Kidney epithelial cell (primary cell): ENCODE measurements at regions not wholly inside any gene's neighbourhood (a gene's known extent, or its start where the extent isn't known, plus 50 kb on each side); places are given as distances from the start of the nearest gene placed in this dataset.

Experiments used
- DNase-seq: peaks from one replicate; pipeline ENCODE4 v3.0.0-alpha.2; 2010; ENCODE audit warnings: low read depth
- H3K27me3 ChIP-seq: 2 replicates; pipeline ENCODE4 v1.6.0; 2011; ENCODE audit warnings: low read length; ENCODE audit not compliant: control insufficient read depth, insufficient read depth
- H3K36me3 ChIP-seq: 2 replicates; pipeline ENCODE4 v1.5.1; 2011; ENCODE audit warnings: low read length; ENCODE audit not compliant: control insufficient read depth, insufficient read depth
- H3K4me3 ChIP-seq: 2 replicates; pipeline ENCODE4 v1.5.1; 2011; ENCODE audit warnings: low read depth, mild to moderate bottlenecking, control low read depth, low read length
- TF ChIP-seq, protein P1 (sequence below): IDR thresholded peaks from 2 replicates; pipeline ENCODE4 v1.5.1; 2011; ENCODE audit warnings: mild to moderate bottlenecking, moderate library complexity, low read length, control low read depth, inconsistent platforms; ENCODE audit not compliant: insufficient read depth, poor library complexity, severe bottlenecking

DNA sequence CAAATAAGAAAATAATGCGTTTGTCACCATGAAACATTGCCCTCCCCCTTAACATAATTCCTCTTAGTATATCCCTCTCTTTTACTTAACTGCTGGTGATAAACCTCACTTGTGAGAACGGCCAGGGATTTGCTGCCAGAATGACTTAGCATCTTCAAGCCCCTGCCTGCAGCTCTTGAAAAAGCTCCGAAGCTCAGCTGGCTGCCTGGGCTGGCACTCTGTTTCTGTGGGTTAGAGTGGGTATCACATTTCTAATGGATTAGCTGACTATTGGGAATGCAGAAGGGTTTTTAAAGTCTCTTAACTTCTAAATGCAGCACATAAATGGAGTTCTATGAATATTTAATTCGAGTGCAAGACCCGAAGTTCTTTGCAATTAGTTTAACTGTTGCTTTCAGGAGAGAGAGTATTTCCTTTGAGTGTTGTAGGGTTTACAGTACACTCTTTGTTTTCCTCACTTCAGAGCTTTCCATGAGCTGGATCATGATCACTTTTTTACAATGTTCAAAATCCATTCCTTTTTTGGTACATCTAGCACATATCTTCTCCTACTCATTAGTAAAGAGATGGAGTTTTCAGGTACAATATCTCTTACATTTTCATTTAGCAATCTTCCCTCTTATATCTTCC is 124.7 kb upstream of the RBMS3 start:
- H3K4me3 ChIP-seq, result no peak overlapping the region
- H3K36me3 ChIP-seq, result no peaks in the 10 kb centered on the region
- no peaks in the 10 kb centered on the region for H3K27me3 ChIP-seq
- no peak for DNase-seq
- TF ChIP-seq, protein P1, sequence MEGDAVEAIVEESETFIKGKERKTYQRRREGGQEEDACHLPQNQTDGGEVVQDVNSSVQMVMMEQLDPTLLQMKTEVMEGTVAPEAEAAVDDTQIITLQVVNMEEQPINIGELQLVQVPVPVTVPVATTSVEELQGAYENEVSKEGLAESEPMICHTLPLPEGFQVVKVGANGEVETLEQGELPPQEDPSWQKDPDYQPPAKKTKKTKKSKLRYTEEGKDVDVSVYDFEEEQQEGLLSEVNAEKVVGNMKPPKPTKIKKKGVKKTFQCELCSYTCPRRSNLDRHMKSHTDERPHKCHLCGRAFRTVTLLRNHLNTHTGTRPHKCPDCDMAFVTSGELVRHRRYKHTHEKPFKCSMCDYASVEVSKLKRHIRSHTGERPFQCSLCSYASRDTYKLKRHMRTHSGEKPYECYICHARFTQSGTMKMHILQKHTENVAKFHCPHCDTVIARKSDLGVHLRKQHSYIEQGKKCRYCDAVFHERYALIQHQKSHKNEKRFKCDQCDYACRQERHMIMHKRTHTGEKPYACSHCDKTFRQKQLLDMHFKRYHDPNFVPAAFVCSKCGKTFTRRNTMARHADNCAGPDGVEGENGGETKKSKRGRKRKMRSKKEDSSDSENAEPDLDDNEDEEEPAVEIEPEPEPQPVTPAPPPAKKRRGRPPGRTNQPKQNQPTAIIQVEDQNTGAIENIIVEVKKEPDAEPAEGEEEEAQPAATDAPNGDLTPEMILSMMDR, result no peak

DNA sequence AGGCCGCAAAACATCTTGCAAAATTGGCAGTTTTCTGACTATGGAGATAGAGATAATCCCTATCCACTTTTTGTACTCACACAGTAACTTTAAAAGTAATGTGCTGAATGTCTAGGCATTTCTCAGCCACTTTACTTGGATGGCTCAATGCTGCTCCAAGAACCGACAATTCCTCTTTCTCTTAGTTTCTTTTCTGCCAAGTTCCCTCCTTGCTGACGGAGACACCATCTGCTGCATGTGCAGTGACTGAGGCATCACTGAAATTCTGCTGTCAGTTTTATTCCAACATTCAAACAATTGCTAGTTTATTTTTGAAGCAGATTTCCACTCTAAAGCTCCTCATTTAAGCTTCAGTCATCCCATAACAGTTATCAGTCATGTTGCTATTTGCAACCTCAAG is 116.0 kb upstream of the RBMS3 start:
- no peak for DNase-seq
- no peaks in the 10 kb centered on the region for H3K36me3 ChIP-seq
- TF ChIP-seq, protein P1, result no peak
- H3K4me3 ChIP-seq, result no peak overlapping the region
- no peaks in the 10 kb centered on the region for H3K27me3 ChIP-seq

DNA sequence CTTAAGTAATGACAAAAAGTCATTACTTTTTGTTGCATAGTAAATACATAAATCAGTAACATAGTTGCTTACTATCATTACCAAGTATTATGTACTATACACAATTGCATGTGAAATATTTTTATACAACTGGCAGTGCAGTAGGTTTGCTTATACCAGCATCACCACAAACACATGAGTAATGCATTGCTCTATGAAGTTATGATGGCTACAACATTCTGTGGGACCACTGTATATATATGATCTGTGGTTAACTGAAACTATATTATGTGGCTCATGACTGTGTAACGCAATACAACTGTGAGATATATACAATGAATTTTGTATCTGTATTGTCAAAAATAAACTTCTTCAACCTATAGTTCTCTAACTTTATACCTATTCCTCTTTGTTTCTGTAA is 113.7 kb upstream of the RBMS3 start:
- Histone ChIP-seq H3K36me3 (no peaks in the 10 kb centered on the region), H3K27me3 (no peaks in the 10 kb centered on the region), H3K4me3 (no peak overlapping the region)
- TF ChIP-seq, protein P1, result no peak
- DNase-seq, result no peak

DNA sequence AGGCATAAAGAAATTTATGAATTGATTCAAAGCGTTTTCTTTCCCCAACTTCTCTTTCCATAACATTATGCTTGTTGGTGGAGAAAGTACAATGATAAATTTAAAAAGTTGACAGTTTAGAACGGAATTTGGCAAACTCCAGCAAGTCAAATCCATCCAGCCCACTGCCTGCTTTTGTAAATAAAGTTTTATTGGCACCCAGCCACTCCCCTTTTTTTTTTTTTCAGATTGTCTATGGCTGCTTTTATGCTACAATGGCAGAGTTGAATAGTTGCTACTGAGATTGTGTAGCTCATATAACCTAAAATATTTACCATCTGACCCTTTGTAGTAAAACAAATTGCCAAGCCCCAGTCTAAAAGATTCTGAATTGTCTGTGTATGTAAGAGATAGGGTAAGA is 112.8 kb upstream of the RBMS3 start:
- no peaks in the 10 kb centered on the region for H3K27me3 ChIP-seq
- TF ChIP-seq, protein P1, result no peak
- H3K4me3 ChIP-seq, result no peak overlapping the region
- no peaks in the 10 kb centered on the region for H3K36me3 ChIP-seq
- no peak for DNase-seq

DNA sequence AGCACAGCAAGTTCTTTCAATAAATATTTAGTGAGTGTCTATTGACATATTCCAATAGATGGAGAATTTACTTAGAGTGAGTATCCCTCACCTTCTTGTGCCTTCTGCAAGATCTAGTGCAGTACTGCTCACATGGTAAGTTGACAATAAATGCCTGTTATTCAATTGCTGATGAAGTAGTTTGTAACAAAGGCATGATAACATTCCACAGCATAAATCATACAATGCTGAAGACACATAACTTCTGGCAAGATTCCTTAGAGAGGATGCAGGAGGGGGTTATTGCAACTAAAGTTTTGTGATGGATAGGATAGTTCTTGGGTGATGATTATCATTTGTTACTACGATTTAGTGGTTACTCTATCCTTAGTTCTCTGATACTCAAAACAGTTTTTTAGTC is 112.2 kb upstream of the RBMS3 start:
- TF ChIP-seq, protein P1, result no peak
- no peak for DNase-seq
- no peaks in the 10 kb centered on the region for H3K27me3 ChIP-seq
- no peak overlapping the region for H3K4me3 ChIP-seq
- H3K36me3 ChIP-seq, result no peaks in the 10 kb centered on the region

DNA sequence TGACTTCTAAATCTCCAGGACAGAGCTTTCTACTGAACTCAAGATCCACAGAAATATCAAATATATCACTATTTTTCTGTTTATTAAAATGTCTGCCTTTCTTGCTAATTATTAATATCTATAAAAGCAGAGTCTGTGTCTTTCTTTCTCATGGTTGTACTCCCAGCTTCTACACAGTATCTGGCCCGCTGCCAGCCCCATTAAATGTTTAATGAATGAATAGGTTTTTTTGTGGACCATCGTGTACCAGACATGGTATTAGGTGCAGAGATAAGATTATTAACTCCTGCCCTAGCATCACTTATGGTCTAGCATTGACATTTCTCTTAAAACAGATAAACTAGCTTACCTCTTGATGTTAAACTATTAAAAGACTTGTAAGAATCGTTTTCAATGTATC is 111.4 kb upstream of the RBMS3 start:
- TF ChIP-seq, protein P1, result no peak
- DNase-seq, result no peak
- H3K27me3 ChIP-seq, result no peaks in the 10 kb centered on the region
- H3K4me3 ChIP-seq, result no peak overlapping the region
- H3K36me3 ChIP-seq, result no peaks in the 10 kb centered on the region
